WTC11 (cell line): ENCODE measurements at regions not wholly inside any gene's neighbourhood (a gene's known extent, or its start where the extent isn't known, plus 50 kb on each side); places are given as distances from the start of the nearest gene placed in this dataset.

Experiments
- FOXP1 ChIP-seq: sonication (generic); formaldehyde crosslinking; IDR thresholded peaks from 2 replicates; pipeline ENCODE4 v1.8.0; 2022; ENCODE audit warnings: missing genetic modification reagents, mild to moderate bottlenecking, moderate library complexity, borderline replicate concordance
- MAX ChIP-seq: sonication (generic); formaldehyde crosslinking; IDR thresholded peaks from 2 replicates; pipeline ENCODE4 v1.8.0; 2022; ENCODE audit warnings: mild to moderate bottlenecking, missing genetic modification reagents
- ZBTB21 ChIP-seq: sonication (generic); formaldehyde crosslinking; IDR thresholded peaks from 2 replicates; pipeline ENCODE4 v1.8.1; 2023; ENCODE audit warnings: mild to moderate bottlenecking, missing genetic modification reagents, borderline replicate concordance
- ZNF317 ChIP-seq: sonication (generic); formaldehyde crosslinking; IDR thresholded peaks from 2 replicates; pipeline ENCODE4 v1.8.1; 2023; ENCODE audit warnings: low read depth, mild to moderate bottlenecking, moderate library complexity, missing genetic modification reagents, borderline replicate concordance

GRCh38 chr2:181131584-181131983 lies 151.2 kb downstream of the UBE2E3 start:
- no peak for TF ChIP-seq FOXP1 (CRISPR knock-in tag)
- TF ChIP-seq ZNF317: no peak
- no peak for TF ChIP-seq MAX (CRISPR knock-in tag)
- no peak for TF ChIP-seq ZBTB21 (CRISPR knock-in tag)
